Endothelial cell of umbilical vein (primary cell): ENCODE measurements at regions not wholly inside any gene's neighbourhood (a gene's known extent, or its start where the extent isn't known, plus 50 kb on each side); places are given as distances from the start of the nearest gene placed in this dataset.

Source experiments
- BruUV-seq: library from RNA; stranded (reverse); fragments of 400-500 nt; replicated peaks from 2 replicates; lab custom pipeline; 2021; lab: Mats Ljungman, UMichigan
- CTCF ChIA-PET: fragments of 300-600, 350-600 bp; sonication (Branson Sonifier 250); formaldehyde crosslinking; loops from one replicate; lab custom pipeline; 2021; ENCODE audit warnings: antibody characterized with exemption, inconsistent platforms; lab: Charles Lee
- POLR2A ChIA-PET: fragments of 300-600, 350-600 bp; sonication (Branson Sonifier 250); formaldehyde crosslinking; loops from one replicate; lab custom pipeline; 2021; ENCODE audit warnings: antibody characterized with exemption, inconsistent platforms; lab: Charles Lee
- DNase-seq: peaks from one replicate; pipeline ENCODE4 v3.0.0-alpha.2; 2011; ENCODE audit warnings: low read depth, low spot score
- FAIRE-seq: peaks from 2 replicates; lab custom pipeline; 2011; peaks lifted over from hg19 to GRCh38; lab: Jason Lieb, UNC
- H2AFZ ChIP-seq: 2 replicates; pipeline ENCODE4 v1.6.0; 2012; ENCODE audit warnings: low read depth, low read length, control low read depth, inconsistent platforms
- H3K27ac ChIP-seq: 2 replicates; pipeline ENCODE4 v1.5.1; 2011; ENCODE audit warnings: low read depth, mild to moderate bottlenecking, control low read depth, low read length, moderate library complexity; ENCODE audit not compliant: insufficient read depth
- H3K27me3 ChIP-seq, 2 experiments: 2 replicates each; pipeline versions ENCODE4 v1.6.0 to v1.6.1; 2011; ENCODE audit warnings: low read length in 2 of 2, mixed read lengths in 1 of 2; ENCODE audit not compliant: control insufficient read depth in 2 of 2, insufficient read depth in 2 of 2
- H3K36me3 ChIP-seq, 2 experiments: 2 replicates in 1 of 2; 3 replicates in 1 of 2; pipeline ENCODE4 v1.5.1; 2011; ENCODE audit warnings: low read length in 2 of 2, mild to moderate bottlenecking in 1 of 2, moderate library complexity in 1 of 2; ENCODE audit not compliant: control insufficient read depth in 2 of 2, insufficient read depth in 2 of 2; ENCODE audit errors: extremely low read depth in 1 of 2
- H3K4me1 ChIP-seq: 3 replicates; pipeline ENCODE4 v1.5.1; 2011; ENCODE audit warnings: mild to moderate bottlenecking, low read length; ENCODE audit not compliant: control insufficient read depth, insufficient read depth; ENCODE audit errors: extremely low read depth
- H3K4me2 ChIP-seq: 2 replicates; pipeline ENCODE4 v1.6.1; 2011; ENCODE audit warnings: low read length, control low read depth, mixed read lengths; ENCODE audit not compliant: insufficient read depth
- H3K4me3 ChIP-seq, 3 experiments: fragments of 200-600 bp in 1 of 3; sonication (generic), shearing (Covaris generic) in 1 of 3; replicated peaks in 1 of 3; 2 replicates each; pipeline ENCODE4 v1.5.1; 2011 to 2016; ENCODE audit warnings: control low read depth in 3 of 3, low read length in 3 of 3, mild to moderate bottlenecking in 2 of 3, inconsistent platforms in 1 of 3, low read depth in 1 of 3, moderate library complexity in 1 of 3; ENCODE audit not compliant: insufficient read depth in 1 of 3
- H3K79me2 ChIP-seq: 2 replicates; pipeline ENCODE4 v1.6.0; 2012; ENCODE audit warnings: low read length, inconsistent platforms; ENCODE audit not compliant: control insufficient read depth, insufficient read depth
- H3K9ac ChIP-seq: replicated peaks from 2 replicates; pipeline ENCODE3; 2011; ENCODE audit warnings: low read length, control low read depth; ENCODE audit not compliant: insufficient read depth; ENCODE audit errors: extremely low read depth
- H3K9me1 ChIP-seq: replicated peaks from 3 replicates; pipeline ENCODE4 v1.6.0; 2011; ENCODE audit warnings: mild to moderate bottlenecking, low read length; ENCODE audit not compliant: control insufficient read depth, insufficient read depth; ENCODE audit errors: extremely low read depth
- H3K9me3 ChIP-seq: replicated peaks from 2 replicates; pipeline ENCODE4 v1.5.1; 2012; ENCODE audit warnings: low read length, inconsistent platforms; ENCODE audit not compliant: control insufficient read depth, insufficient read depth
- H4K20me1 ChIP-seq: replicated peaks from 2 replicates; pipeline ENCODE3; 2011; ENCODE audit warnings: mild to moderate bottlenecking, low read length; ENCODE audit not compliant: control insufficient read depth, insufficient read depth; ENCODE audit errors: extremely low read depth
- CTCF ChIP-seq, 2 donors: IDR thresholded peaks; 1 replicate in 1 of 2; 2 replicates in 1 of 2; pipeline ENCODE4 v1.5.1; 2011; ENCODE audit warnings: low read length in 2 of 2, mild to moderate bottlenecking in 2 of 2, moderate library complexity in 2 of 2, control low read depth in 1 of 2, inconsistent platforms in 1 of 2, low read depth in 1 of 2; ENCODE audit not compliant: insufficient read depth in 1 of 2; ENCODE audit errors: extremely low read depth in 1 of 2
- EZH2 ChIP-seq: IDR thresholded peaks from 2 replicates; pipeline ENCODE4 v1.6.1; 2012; ENCODE audit warnings: borderline replicate concordance, low read depth, mild to moderate bottlenecking, moderate library complexity, low read length, inconsistent platforms; ENCODE audit not compliant: severe bottlenecking
- FOS ChIP-seq: IDR thresholded peaks from 2 replicates; pipeline ENCODE4 v1.6.1; 2011; ENCODE audit warnings: mild to moderate bottlenecking, low read length, moderate library complexity, borderline replicate concordance; ENCODE audit not compliant: insufficient read depth
- GATA2 ChIP-seq: IDR thresholded peaks from 2 replicates; pipeline ENCODE4 v1.7.0; 2011; ENCODE audit warnings: low read depth, mild to moderate bottlenecking, moderate library complexity, mixed read lengths, low read length; ENCODE audit not compliant: insufficient read length, insufficient read depth
- JUN ChIP-seq: IDR thresholded peaks from 2 replicates; pipeline ENCODE4 v1.6.1; 2011; ENCODE audit warnings: borderline replicate concordance, low read depth; ENCODE audit not compliant: insufficient read length, insufficient read depth
- MAX ChIP-seq: IDR thresholded peaks from 2 replicates; pipeline ENCODE4 v1.6.1; 2011; ENCODE audit not compliant: insufficient read depth, insufficient read length
- MYC ChIP-seq: IDR thresholded peaks from one replicate; pipeline ENCODE4 v1.6.1; 2011; ENCODE audit warnings: mild to moderate bottlenecking, low read depth, low read length
- POLR2A ChIP-seq: IDR thresholded peaks from 2 replicates; pipeline ENCODE4 v1.6.1; 2012; ENCODE audit warnings: low read depth, mild to moderate bottlenecking, control low read depth, low read length
- POLR2AphosphoS5 ChIP-seq: IDR thresholded peaks from 2 replicates; pipeline ENCODE4 v1.6.1; 2012; ENCODE audit warnings: low read depth, mild to moderate bottlenecking, control low read depth, low read length, moderate library complexity; ENCODE audit not compliant: insufficient read depth
- dilution Hi-C: fragments of 300-500 bp; cut with MboI; formaldehyde crosslinking; loops from one replicate; pipeline ENCODE4 v1.15.0; 2019; ENCODE audit warnings: low sequenced_read_pairs; ENCODE audit not compliant: extremely low pct_ligation_motif_present
- intact Hi-C: fragments of 100-400 bp; cut with micrococcal nuclease; formaldehyde crosslinking; loops from one replicate; pipeline ENCODE4 v1.10.0; 2022

GRCh38 chr5:173828952-173829351, 59.2 kb upstream of the CPEB4 start:
- Histone ChIP-seq H3K36me3 (no peaks in the 10 kb centered on the region), H3K79me2 (no peaks in the 10 kb centered on the region), H3K9me3 (no peaks in the 10 kb centered on the region), H2AFZ (no peak overlapping the region), H3K4me3 (no peak overlapping the region), H3K9ac (no peak overlapping the region), H3K4me2 (no peak overlapping the region), H3K4me1 (no peaks in the 10 kb centered on the region), H3K9me1 (no peaks in the 10 kb centered on the region), H4K20me1 (no peaks in the 10 kb centered on the region), H3K27me3 (no peaks in the 10 kb centered on the region), H3K27ac (no peak overlapping the region)
- BruUV-seq: no TSS peak
- dilution Hi-C loops (no loop called here), intact Hi-C loops (no loop called here)
- FAIRE-seq (no peak), DNase-seq (no peak)
- ChIA-PET POLR2A (no interaction called here), CTCF (no interaction called here)
- no peak for TF ChIP-seq CTCF (IDR thresholded peaks at IDR 0.05; ENCODE audit: extremely low read depth in 1 of 2, insufficient read depth in 1 of 2, low read depth in 1 of 2, low read length in 2 of 2)
- TF ChIP-seq POLR2AphosphoS5: no peak
- no peak for TF ChIP-seq GATA2
- TF ChIP-seq FOS: no peak
- no peak for TF ChIP-seq JUN
- no peak for TF ChIP-seq POLR2A
- no peak for TF ChIP-seq MAX
- TF ChIP-seq MYC: no peak
- no peak for TF ChIP-seq EZH2
